ENCODE measurements at regions not wholly inside any gene's neighbourhood (a gene's known extent, or its start where the extent isn't known, plus 50 kb on each side); places are given as distances from the start of the nearest gene placed in this dataset.
"Not testable (repeated sequence)": the region's sequence is repeated elsewhere in the genome, so short reads cannot be mapped to it uniquely, and the experiment has no call there.

GRCh38 chr9:41648564-41648963 is 459.4 kb upstream of the ZNG1F start:
- H3K27ac ChIP-seq (ENCODE audit: insufficient read depth, low read length); H2BK20ac ChIP-seq (ENCODE audit: low read depth, low read length); H3K23ac ChIP-seq (ENCODE audit: low read depth, low read length); H2BK15ac ChIP-seq (ENCODE audit: low read depth, low read length); H2BK120ac ChIP-seq (ENCODE audit: low read depth, low read length); H3K9me3 ChIP-seq (ENCODE audit: control insufficient read depth, insufficient read depth, low read length); DNase-seq; in situ Hi-C loops (cut with MboI; ENCODE audit: low sequenced_read_pairs); H4K91ac ChIP-seq (ENCODE audit: insufficient read depth, low read depth, low read length); H2AK9ac ChIP-seq (replicated peaks; ENCODE audit: low read depth, low read length, poor library complexity); H3K4ac ChIP-seq (ENCODE audit: low read depth, low read length); dilution Hi-C loops (cut with HindIII; ENCODE audit: low sequenced_read_pairs, unreplicated experiment); H2AFZ ChIP-seq (replicated peaks; ENCODE audit: low read length, poor library complexity); H3K4me2 ChIP-seq (ENCODE audit: low read depth, low read length); BruUV-seq (replicated peaks); ATAC-seq (ENCODE audit: low read depth); H3K18ac ChIP-seq (ENCODE audit: low read depth, low read length); intact Hi-C loops (cut with micrococcal nuclease); H3K9ac ChIP-seq (ENCODE audit: low read depth, low read length); H3K36me3 ChIP-seq (ENCODE audit: control insufficient read depth, insufficient read depth, low read length); H4K5ac ChIP-seq (ENCODE audit: low read depth, low read length); H3K4me1 ChIP-seq (ENCODE audit: control insufficient read depth, insufficient read depth, low read length); H3K14ac ChIP-seq (replicated peaks; ENCODE audit: low read depth, low read length); H4K20me1 ChIP-seq (ENCODE audit: insufficient read depth, low read length); POLR2A ChIA-PET (ENCODE audit: unreplicated experiment); H2AK5ac ChIP-seq (ENCODE audit: low read depth, low read length); H3K79me1 ChIP-seq (ENCODE audit: low read depth in 1 of 2, low read length in 2 of 2); H2BK5ac ChIP-seq (ENCODE audit: low read depth, low read length, poor library complexity, severe bottlenecking); H3K9me1 ChIP-seq (ENCODE audit: insufficient read depth, low read length); CTCF ChIA-PET; H3K27me3 ChIP-seq (ENCODE audit: control insufficient read depth, insufficient read depth, low read length); H3K56ac ChIP-seq (ENCODE audit: extremely low read depth, insufficient read depth, low read length); H4K8ac ChIP-seq (ENCODE audit: low read depth in 2 of 2, low read length in 2 of 2): not testable (repeated sequence)
- WGBS, 2 experiments (ENCODE audit: extremely low coverage in 2 of 2, insufficient read length in 1 of 2): no CpG with 5 or more reads among the region's 19 CpGs
- 0 out of 2 replicates have a peak overlapping the region, but pooled peaks have one; percentile 21 for H3K4me3 ChIP-seq (ENCODE audit: insufficient read depth, low read depth, low read length)

- BruUV-seq (replicated peaks); dilution Hi-C loops (cut with HindIII; ENCODE audit: low sequenced_read_pairs, unreplicated experiment); H3K27ac ChIP-seq (ENCODE audit: insufficient read depth, low read length): not testable (repeated sequence)
Measured at GRCh38 chr9:41646246-41646645, 457.1 kb upstream of the ZNG1F start.

More at GRCh38 chr9:41646246-41646645, 457.1 kb upstream of the ZNG1F start:
- H3K4me1 ChIP-seq (ENCODE audit: control insufficient read depth, insufficient read depth, low read length); H4K5ac ChIP-seq (ENCODE audit: low read depth, low read length); H2BK120ac ChIP-seq (ENCODE audit: low read depth, low read length); H2AFZ ChIP-seq (replicated peaks; ENCODE audit: low read length, poor library complexity); H3K9me3 ChIP-seq (ENCODE audit: control insufficient read depth, insufficient read depth, low read length); H3K79me1 ChIP-seq (ENCODE audit: low read depth in 1 of 2, low read length in 2 of 2); intact Hi-C loops (cut with micrococcal nuclease); H2BK15ac ChIP-seq (ENCODE audit: low read depth, low read length); H3K56ac ChIP-seq (ENCODE audit: extremely low read depth, insufficient read depth, low read length); POLR2A ChIA-PET (ENCODE audit: unreplicated experiment); H2AK5ac ChIP-seq (ENCODE audit: low read depth, low read length); CTCF ChIA-PET; H3K36me3 ChIP-seq (ENCODE audit: control insufficient read depth, insufficient read depth, low read length); in situ Hi-C loops (cut with MboI; ENCODE audit: low sequenced_read_pairs); H3K14ac ChIP-seq (replicated peaks; ENCODE audit: low read depth, low read length); H3K4me2 ChIP-seq (ENCODE audit: low read depth, low read length); DNase-seq; H3K18ac ChIP-seq (ENCODE audit: low read depth, low read length); H2AK9ac ChIP-seq (replicated peaks; ENCODE audit: low read depth, low read length, poor library complexity); H3K9me1 ChIP-seq (ENCODE audit: insufficient read depth, low read length); H4K91ac ChIP-seq (ENCODE audit: insufficient read depth, low read depth, low read length); H4K20me1 ChIP-seq (ENCODE audit: insufficient read depth, low read length); ATAC-seq (ENCODE audit: low read depth); H3K4me3 ChIP-seq (ENCODE audit: insufficient read depth, low read depth, low read length); H2BK20ac ChIP-seq (ENCODE audit: low read depth, low read length); H2BK5ac ChIP-seq (ENCODE audit: low read depth, low read length, poor library complexity, severe bottlenecking); H4K8ac ChIP-seq (ENCODE audit: low read depth in 2 of 2, low read length in 2 of 2); H3K27me3 ChIP-seq (ENCODE audit: control insufficient read depth, insufficient read depth, low read length); H3K9ac ChIP-seq (ENCODE audit: low read depth, low read length); H3K23ac ChIP-seq (ENCODE audit: low read depth, low read length); H3K4ac ChIP-seq (ENCODE audit: low read depth, low read length): not testable (repeated sequence)
- WGBS, 2 experiments (ENCODE audit: extremely low coverage in 2 of 2, insufficient read length in 1 of 2): no CpG with 5 or more reads among the region's 26 CpGs
